RPMI8226 (cell line): ENCODE measurements at regions not wholly inside any gene's neighbourhood (a gene's known extent, or its start where the extent isn't known, plus 50 kb on each side); places are given as distances from the start of the nearest gene placed in this dataset.

Source experiments
- DNase-seq: peaks from one replicate; pipeline ENCODE4 v3.0.0-alpha.2; 2015

- no peak for DNase-seq
Measured at GRCh38 chr1:188371295-188371806, 1542.6 kb downstream of the PLA2G4A start.

DNA sequence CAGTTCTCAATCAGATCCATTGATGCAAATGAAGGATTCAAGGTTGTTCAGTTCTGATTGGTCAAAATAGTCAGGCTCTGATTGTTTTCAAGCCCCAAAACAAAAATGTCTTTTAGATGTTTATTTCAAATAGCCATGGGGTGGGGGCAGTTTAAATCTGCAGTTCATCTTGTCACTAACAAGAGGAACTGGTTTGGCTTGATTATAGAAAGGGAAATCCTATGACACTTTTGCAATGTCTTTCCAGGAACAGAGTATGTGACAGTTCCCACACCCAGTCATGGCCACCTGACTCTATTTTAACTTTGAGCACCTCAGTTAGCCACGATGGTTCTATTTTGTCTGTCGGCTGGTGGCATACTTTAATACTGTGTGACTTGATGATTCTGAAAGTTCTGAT, 1544.1 kb downstream of the PLA2G4A start:
- no peak for DNase-seq

GRCh38 chr1:188382851-188383250, 1554.1 kb downstream of the PLA2G4A start:
- DNase-seq = no peak

GRCh38 chr1:188386161-188386560, 1557.4 kb downstream of the PLA2G4A start:
- no peak for DNase-seq

DNA sequence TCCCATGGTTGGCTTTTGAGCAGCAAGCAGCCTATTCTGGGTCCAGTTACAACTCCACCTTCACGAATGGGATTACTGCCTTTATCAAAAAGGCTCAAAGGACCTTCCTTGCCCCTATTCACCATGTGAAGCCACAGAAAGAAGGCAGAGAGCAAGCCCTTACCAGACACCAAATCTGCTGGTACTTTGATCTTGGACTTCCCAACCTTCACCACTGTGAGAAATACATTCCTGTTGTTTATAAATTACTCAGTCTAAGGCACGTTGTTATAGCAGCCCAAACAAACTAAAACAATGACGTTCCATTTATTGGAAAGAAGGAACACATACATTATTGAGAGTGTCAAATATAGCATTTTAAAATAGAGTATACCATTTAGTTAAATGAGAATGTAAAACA, 1557.9 kb downstream of the PLA2G4A start:
- DNase-seq = no peak

DNA sequence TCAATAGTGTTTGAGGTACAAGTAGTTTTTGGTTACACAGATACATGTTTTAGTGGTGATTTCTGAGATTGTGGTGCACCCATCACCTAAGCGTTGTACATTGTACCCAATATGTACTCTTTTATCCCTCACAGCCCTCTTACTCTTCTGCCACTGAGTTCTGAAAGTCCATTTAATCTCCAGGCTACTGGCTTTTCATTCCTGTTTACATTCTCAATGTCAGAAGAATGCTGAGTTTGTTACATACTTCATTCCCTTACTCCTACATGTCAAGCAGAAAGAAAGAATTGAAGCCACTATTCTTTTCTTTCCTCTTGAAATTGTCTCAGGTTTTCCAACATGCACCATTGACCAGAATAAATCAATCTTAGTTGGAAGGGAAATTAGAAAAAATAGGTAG, 1565.9 kb downstream of the PLA2G4A start:
- no peak for DNase-seq

GRCh38 chr1:188397521-188397920, 1568.8 kb downstream of the PLA2G4A start:
- DNase-seq = no peak

DNA sequence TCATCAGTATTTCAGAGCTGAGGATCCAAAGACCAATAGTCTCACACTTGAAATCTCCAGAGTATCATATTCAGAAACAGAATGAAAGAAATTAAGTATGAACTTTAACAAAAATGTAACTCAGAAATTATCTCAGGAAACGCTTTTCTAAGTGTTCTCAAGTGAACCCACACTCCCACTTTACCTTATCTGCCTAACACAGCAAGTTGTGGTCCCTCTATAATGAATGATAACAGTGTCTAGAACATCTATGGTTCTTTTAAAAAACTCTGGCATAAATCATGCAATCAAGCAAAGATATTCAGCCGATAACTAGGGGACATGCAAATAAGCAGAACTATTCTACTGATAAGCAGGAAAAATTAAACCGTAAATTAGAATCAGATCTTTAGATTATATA, 1574.2 kb downstream of the PLA2G4A start:
- no peak for DNase-seq

- DNase-seq = no peak
Measured at GRCh38 chr1:188406636-188407035, 1577.9 kb downstream of the PLA2G4A start.

GRCh38 chr1:188420177-188420576, 1591.4 kb downstream of the PLA2G4A start:
- DNase-seq = no peak

- DNase-seq = no peak
Measured at GRCh38 chr1:188423073-188423472, 1594.3 kb downstream of the PLA2G4A start.

DNA sequence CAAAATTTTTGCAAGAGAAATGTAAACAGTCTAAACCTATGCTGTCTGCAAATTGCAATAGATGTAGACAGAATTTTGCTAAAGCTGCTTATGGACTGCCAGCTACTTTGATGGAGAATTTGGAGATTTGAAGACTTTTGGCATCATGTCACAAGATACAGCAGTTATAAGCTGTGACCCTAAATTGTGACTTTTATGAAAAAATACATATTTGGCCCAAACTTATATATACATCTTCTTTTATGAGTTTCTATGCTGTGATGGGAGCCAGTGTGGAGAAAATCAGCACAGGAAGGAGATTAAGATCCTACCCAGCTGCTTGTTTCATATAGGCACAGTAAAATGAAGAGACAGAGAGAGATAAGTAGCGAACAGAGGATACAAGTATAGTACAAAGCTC, 1595.4 kb downstream of the PLA2G4A start:
- DNase-seq = no peak

DNA sequence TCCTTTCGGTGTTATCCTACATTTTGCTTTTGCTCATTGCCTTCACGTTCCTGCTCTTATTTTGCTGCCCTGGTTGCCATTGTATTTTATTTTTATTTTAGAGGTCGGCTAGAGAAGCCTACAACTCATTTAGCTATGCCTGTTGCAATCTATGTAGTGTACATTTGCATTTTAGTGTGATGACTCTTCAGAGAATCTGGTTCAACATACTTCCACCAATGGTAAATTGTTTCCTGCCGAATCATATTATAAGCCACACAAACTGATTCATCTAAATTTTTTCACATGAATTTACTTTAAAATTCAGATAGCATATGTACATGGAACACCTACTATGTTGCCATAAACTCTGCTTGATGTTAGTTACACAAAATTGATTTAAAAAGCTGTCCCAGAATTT, 1596.9 kb downstream of the PLA2G4A start:
- no peak for DNase-seq

GRCh38 chr1:188426561-188426960, 1597.8 kb downstream of the PLA2G4A start:
- DNase-seq = no peak

- DNase-seq = no peak
Measured at GRCh38 chr1:188427642-188428041, 1598.9 kb downstream of the PLA2G4A start.

- DNase-seq = no peak
Measured at GRCh38 chr1:188429386-188429785, 1600.6 kb downstream of the PLA2G4A start.

DNA sequence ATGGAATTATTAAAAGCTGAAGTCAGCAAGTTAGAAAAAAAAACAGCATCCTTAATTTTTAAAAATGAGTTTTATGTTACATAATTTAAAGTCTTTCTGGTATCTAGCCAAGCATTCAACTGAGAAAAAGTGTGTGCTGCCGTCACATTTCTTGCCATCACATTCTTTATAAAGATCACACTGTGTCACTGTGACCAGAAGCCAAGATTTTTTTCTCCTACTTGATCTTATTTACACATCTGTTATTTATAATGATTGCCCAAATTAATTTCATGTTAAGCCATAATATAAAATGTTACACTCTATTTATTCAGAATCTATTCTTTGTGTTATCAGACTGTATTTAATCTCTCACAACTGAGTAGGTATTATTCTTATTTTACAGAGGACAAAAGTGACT, 1603.7 kb downstream of the PLA2G4A start:
- DNase-seq = no peak

GRCh38 chr1:188433425-188433824, 1604.7 kb downstream of the PLA2G4A start:
- no peak for DNase-seq

- DNase-seq = no peak
Measured at GRCh38 chr1:188444526-188444925, 1615.8 kb downstream of the PLA2G4A start.

DNA sequence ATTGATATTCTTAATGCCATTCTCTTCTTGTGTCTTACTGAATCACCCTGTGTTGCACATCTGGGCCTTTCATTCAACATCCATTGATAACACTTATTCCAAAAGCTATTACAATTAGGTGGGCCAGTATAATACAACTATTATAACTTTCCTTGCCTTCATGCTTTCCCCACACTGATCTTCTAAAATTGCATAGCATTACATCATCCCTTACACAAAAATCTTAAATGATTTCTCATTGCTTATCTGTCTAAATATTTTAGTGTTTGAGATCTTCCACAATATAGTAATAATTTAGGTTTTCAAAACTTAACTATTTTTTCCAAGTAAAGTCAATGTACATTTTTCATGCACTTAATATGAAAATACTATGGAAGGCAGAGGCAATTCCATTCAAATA, 1634.1 kb downstream of the PLA2G4A start:
- no peak for DNase-seq

DNA sequence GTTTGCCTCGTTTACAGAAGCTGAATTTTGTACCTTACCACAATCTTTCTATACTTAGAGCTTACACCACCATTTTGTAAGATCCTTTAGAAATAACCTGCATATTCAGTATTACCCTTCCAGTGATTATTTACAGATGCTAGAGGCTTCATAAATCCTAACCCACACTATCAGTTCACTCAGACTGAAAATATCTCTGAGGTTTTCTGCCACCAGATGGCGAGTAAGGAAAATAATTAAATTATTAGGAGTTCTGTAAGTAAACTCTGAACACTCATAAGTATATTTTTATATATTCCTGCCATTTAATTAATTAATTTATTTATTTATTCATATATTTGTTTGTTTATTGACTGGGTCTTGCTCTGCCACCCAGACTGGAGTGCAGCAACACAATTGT, 1635.2 kb downstream of the PLA2G4A start:
- no peak for DNase-seq

DNA sequence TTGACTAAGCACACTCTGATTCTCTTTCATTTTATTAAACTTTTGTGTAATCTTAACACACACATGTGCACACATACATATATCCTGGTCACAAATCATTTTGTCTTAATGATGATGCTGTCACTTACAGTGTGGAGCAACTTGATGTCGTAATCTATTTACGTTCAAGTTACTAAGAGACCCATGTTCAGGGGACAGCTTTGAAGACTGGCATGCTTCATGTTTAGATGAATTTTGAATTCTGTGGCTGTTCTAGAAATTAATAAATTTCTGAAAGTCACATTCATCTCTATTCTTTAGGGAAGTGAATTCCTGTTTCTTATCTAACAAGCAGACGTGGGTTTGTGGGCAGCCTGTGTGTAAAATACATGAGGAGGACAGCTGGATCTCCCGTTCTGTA, 1637.8 kb downstream of the PLA2G4A start:
- DNase-seq = no peak

- no peak for DNase-seq
Measured at GRCh38 chr1:188476606-188477005, 1647.9 kb downstream of the PLA2G4A start.

DNA sequence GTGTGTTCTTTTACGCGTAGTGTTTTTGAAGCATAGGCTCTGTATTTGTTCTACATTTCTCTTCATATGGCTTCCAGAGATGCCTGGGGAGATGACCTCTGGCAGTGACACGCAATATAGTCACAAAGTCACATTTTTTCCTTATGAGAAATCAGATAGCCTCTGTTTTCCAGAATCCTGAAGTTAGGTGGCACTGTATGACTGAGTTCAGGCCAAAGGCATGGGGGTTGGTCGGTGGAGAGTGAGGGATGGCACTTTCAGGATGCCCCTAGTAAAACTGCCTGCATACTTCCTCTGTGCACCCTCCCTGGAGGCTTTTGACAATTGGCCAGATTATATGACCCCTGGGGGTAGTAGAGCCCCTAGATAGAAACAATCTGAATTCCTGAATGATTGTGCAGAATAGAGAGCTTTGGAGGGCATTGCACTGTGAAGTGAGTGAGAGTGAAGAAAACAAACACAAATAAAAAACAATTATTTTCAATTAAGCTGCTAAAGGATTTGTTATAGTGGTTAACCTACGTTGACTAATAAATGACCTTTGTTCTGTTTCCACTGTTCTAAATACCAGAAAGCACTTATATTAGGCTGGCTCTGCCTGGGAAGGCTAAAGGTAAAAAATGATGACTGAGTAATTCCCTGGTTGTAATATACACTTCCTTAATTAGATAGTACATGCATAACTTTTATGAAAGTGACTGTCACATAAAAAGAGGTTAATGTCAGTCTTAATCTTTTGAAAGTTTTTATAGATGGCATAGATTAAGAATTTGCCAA, 1660.8 kb downstream of the PLA2G4A start:
- DNase-seq = no peak

DNA sequence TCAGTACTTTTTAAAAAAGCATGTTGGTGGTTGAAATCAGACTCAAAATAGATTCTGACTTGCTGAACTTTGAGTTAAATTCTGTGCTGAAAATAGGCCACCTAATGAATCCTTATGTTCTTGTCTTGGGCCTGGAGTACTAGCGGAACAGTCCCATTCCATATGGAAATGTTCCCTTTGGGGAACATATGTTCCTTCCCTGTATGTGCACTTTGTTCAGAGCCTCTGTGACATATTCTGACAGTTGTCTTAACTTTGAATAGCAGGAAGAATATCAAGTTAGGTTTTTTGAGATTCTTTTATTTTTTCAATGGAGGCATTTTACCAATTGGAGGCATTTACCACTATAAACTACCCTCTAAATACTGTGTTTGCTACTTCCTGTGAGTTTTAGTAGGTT, 1667.8 kb downstream of the PLA2G4A start:
- DNase-seq = no peak
